GM12891 (cell line): ENCODE measurements at regions not wholly inside any gene's neighbourhood (a gene's known extent, or its start where the extent isn't known, plus 50 kb on each side); places are given as distances from the start of the nearest gene placed in this dataset.

ENCODE experiments used
- POLR2A ChIP-seq: IDR thresholded peaks from 2 replicates; pipeline ENCODE4 v1.6.1; 2011; ENCODE audit warnings: low read depth, low read length, control low read depth
- POLR2AphosphoS5 ChIP-seq: IDR thresholded peaks from 2 replicates; pipeline ENCODE4 v1.6.1; 2011; ENCODE audit warnings: low read depth, low read length, control low read depth
- POU2F2 ChIP-seq: IDR thresholded peaks from 2 replicates; pipeline ENCODE4 v1.6.1; 2011; ENCODE audit warnings: low read depth, mild to moderate bottlenecking, control low read depth, low read length, moderate library complexity
- SPI1 ChIP-seq: IDR thresholded peaks from 2 replicates; pipeline ENCODE4 v1.6.1; 2011; ENCODE audit warnings: low read depth, low read length, control low read depth

- TF ChIP-seq SPI1 (no peak), POLR2AphosphoS5 (no peak), POLR2A (no peak), POU2F2 (no peak)
Measured at GRCh38 chr2:16127276-16127940, 187.1 kb downstream of the MYCN start.
